GM12891 (cell line): ENCODE measurements at regions not wholly inside any gene's neighbourhood (a gene's known extent, or its start where the extent isn't known, plus 50 kb on each side); places are given as distances from the start of the nearest gene placed in this dataset.

Source experiments
- PAX5 ChIP-seq: IDR thresholded peaks from 2 replicates; pipeline ENCODE4 v1.6.1; 2011; ENCODE audit warnings: low read length, moderate library complexity, mild to moderate bottlenecking; ENCODE audit not compliant: insufficient read depth, severe bottlenecking
- POLR2A ChIP-seq: IDR thresholded peaks from 2 replicates; pipeline ENCODE4 v1.6.1; 2011; ENCODE audit warnings: low read depth, low read length, control low read depth
- POLR2AphosphoS5 ChIP-seq: IDR thresholded peaks from 2 replicates; pipeline ENCODE4 v1.6.1; 2011; ENCODE audit warnings: low read depth, low read length, control low read depth
- TAF1 ChIP-seq: IDR thresholded peaks from 2 replicates; pipeline ENCODE4 v1.6.1; 2011; ENCODE audit warnings: low read depth, low read length, control low read depth

GRCh38 chr9:26219961-26220360 lies 541.7 kb upstream of the TUSC1 start:
- TF ChIP-seq POLR2AphosphoS5 (no peak), POLR2A (no peak), TAF1 (no peak), PAX5 (no peak)
